Choroid plexus epithelial cell (primary cell): ENCODE measurements at regions not wholly inside any gene's neighbourhood (a gene's known extent, or its start where the extent isn't known, plus 50 kb on each side); places are given as distances from the start of the nearest gene placed in this dataset.
"Not testable (repeated sequence)": the region's sequence is repeated elsewhere in the genome, so short reads cannot be mapped to it uniquely, and the experiment has no call there.

ENCODE experiments used
- DNase-seq: peaks from one replicate; pipeline ENCODE4 v3.0.0-alpha.2; 2010; ENCODE audit warnings: low read depth
- H3K4me3 ChIP-seq: 2 replicates; pipeline ENCODE4 v1.5.1; 2011; ENCODE audit warnings: low read depth, mild to moderate bottlenecking, control low read depth, low read length, moderate library complexity
- TF ChIP-seq, protein P1 (sequence below): conservative IDR thresholded peaks from 2 replicates; pipeline ENCODE4 v1.5.1; 2011; ENCODE audit warnings: low read depth, mild to moderate bottlenecking, control low read depth, inconsistent platforms, low read length, moderate library complexity

DNA sequence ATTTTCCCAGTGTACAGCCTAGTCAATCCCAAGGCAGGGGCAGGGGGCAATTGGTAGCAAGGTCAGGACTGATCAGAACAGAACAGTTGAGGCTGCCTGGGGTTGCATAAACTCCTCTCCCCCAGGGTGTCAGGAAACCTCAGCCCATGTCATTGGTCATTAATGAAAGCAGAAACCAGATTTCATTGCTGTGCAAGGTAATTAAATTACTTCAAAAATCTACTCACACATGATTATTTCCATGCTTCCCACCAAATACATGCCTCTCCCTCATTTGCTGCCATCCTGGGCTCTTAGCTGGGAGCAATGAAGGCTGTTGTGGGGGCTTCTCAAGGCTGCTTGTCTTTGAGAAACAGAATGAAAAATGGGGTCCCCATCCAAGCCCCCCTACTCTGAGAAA is 124.2 kb downstream of the PHETA1 start:
- TF ChIP-seq, protein P1, sequence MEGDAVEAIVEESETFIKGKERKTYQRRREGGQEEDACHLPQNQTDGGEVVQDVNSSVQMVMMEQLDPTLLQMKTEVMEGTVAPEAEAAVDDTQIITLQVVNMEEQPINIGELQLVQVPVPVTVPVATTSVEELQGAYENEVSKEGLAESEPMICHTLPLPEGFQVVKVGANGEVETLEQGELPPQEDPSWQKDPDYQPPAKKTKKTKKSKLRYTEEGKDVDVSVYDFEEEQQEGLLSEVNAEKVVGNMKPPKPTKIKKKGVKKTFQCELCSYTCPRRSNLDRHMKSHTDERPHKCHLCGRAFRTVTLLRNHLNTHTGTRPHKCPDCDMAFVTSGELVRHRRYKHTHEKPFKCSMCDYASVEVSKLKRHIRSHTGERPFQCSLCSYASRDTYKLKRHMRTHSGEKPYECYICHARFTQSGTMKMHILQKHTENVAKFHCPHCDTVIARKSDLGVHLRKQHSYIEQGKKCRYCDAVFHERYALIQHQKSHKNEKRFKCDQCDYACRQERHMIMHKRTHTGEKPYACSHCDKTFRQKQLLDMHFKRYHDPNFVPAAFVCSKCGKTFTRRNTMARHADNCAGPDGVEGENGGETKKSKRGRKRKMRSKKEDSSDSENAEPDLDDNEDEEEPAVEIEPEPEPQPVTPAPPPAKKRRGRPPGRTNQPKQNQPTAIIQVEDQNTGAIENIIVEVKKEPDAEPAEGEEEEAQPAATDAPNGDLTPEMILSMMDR, result no peak
- no peak overlapping the region for H3K4me3 ChIP-seq
- no peak for DNase-seq

DNA sequence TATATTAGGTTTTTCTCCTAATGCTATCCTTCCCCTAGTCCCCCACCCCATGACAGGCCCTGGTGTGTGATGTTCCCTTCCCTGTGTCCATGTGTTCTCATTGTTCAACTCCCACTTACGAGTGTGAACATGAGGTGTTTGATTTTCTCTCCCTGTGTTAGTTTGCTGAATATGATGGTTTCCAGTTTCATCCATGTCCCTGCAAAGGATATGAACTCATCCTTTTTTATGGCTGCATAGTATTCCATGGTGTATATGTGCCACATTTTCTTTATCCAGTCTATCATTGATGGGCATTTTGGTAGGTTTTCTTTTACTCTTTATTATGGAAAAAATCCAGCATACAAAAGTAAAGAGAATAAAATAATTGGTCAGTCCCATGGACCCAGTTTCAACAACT is 126.1 kb downstream of the PHETA1 start:
- H3K4me3 ChIP-seq, DNase-seq: not testable (repeated sequence)

DNA sequence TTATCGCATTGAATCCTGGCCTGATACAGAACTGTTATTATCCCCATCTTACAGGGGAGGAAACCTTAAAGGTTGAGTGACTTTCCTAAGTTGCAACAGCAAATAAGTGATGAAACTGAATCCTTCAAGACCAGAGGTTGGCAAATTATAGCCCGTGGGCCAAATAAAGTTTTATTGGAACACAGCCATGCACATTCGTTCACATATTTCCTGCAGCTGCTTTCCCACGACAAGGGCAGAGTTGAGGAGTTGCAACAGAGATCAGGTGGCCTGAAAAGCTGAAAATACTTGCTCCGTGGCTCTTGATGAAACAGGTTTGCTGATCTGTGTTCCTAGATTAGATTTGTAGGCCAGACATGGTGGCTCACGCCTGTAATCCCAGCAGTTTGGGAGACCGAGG is 126.7 kb downstream of the PHETA1 start:
- TF ChIP-seq, protein P1, result no peak
- no peak for DNase-seq

GRCh38 chr12:111240374-111240773 is 128.5 kb downstream of the PHETA1 start:
- no peak for DNase-seq
- TF ChIP-seq, protein P1, result no peak
- no peak overlapping the region for H3K4me3 ChIP-seq

More for the DNA sequence above, 126.7 kb downstream of the PHETA1 start:
- H3K4me3 ChIP-seq, result no peak overlapping the region

DNA sequence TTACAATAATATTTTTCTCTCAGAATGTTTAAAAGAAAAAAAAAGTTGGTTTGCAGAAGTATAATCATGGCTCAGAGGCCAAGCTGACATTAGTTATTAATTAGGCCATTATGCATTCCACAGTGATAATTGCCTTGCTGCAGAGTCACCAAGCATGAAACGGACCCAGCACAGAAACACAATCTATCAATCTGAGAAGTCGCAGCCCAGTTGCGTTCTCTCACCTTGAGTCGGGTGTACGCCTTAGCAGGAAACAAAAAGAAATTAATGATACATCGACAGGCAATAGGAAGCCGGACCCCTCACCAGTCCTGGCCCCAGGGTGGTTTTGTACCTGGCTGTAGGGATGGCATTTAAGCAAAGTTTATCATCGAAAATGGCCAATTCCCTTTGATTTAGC is 129.7 kb downstream of the PHETA1 start:
- no peak for DNase-seq
- no peak overlapping the region for H3K4me3 ChIP-seq
- TF ChIP-seq, protein P1, result no peak

DNA sequence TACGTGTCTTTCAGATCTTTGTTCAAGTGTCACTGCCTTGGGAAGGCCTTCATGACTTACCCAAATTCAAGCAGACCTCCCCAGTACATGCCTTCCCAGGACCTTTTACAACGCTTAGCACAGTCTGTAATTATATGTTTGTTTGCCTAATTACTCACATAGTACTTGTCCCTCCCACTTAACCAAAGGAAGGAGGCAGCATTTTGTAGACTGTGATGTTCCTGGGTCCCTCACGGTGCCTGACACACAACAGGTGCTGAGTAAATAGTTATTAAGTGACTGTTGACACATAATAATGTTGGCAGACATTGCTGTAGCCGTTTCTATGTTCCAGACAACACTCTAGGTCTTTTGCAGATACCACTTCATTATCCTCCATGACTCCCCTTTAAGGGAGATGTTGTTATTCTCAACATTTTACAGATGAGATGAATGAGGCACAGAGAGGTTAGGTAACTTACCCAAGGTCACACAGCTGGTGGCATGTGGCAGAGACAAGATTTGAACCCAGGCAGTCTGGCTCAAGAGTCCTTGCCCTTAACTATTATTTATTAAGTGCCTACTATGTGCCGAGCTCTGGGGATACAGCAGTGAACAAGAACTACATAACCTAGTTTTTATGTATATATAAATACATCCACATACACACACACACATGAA is 130.7 kb downstream of the PHETA1 start:
- TF ChIP-seq, protein P1, result no peak
- no peak for DNase-seq
- no peak overlapping the region for H3K4me3 ChIP-seq

DNA sequence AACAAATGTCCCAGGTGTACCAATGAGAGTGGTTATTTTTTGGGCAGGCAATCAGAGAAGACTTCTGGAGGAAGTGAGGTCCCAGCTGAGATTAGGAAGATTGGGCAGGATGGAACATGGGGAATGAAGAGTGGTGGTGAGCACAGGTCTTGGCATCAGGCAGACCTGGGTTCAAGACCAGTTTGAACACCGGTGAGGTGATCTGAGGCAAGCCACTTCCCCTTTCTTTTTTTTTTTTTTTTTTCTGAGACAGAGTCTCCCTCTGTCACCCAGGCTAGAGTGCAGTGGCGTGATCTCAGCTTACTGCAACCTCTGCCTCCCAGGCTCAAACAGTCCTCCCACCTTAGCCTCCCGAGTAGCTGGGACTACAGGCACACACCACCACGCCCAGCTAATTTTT is 134.4 kb downstream of the PHETA1 start:
- not testable (repeated sequence) for H3K4me3 ChIP-seq, DNase-seq

DNA sequence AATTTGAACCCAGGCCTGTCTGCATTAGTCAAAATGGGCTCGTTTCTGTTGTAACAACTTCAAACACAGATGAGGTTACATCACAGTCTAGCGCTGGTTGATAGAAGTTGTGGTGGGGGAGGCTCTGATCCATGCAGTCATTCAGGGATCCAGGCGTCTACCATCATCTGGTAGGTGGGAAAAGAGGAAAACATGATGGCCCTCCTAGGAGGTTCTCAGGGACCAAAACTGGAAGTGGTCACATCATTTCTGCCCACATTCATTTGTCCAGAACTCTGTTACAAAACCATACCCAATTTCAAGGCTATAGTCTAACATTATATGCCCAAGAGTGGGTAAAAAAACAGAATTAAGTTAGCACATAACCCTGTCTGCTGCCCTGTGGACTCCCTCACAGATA is 135.1 kb downstream of the PHETA1 start:
- TF ChIP-seq, protein P1, result no peak
- H3K4me3 ChIP-seq, result no peak overlapping the region
- no peak for DNase-seq
